SK-N-SH treated with all-trans-retinoic acid at 6 μM for 48 hours (cell line): ENCODE measurements at regions not wholly inside any gene's neighbourhood (a gene's known extent, or its start where the extent isn't known, plus 50 kb on each side); places are given as distances from the start of the nearest gene placed in this dataset.

Experiments used
- BACH2 ChIP-seq: fragments of 250-450 bp; sonication (Bioruptor Pico); IDR thresholded peaks from 2 replicates; pipeline ENCODE4 v1.9.0; 2021; ENCODE audit warnings: mild to moderate bottlenecking, borderline replicate concordance
- PATZ1 ChIP-seq: fragments of 250-450 bp; sonication (Bioruptor Pico); IDR thresholded peaks from 2 replicates; pipeline ENCODE4 v1.8.0; 2020; ENCODE audit warnings: mild to moderate bottlenecking, moderate library complexity, borderline replicate concordance
- TOX ChIP-seq: fragments of 250-450 bp; sonication (Bioruptor Pico); IDR thresholded peaks from 2 replicates; pipeline ENCODE4 v1.8.0; 2021; ENCODE audit warnings: mild to moderate bottlenecking, moderate library complexity, borderline replicate concordance

GRCh38 chr18:67217551-67218166 lies 298.9 kb downstream of the DSEL start:
- TF ChIP-seq BACH2 (CRISPR knock-in tag) (no peak), PATZ1 (CRISPR knock-in tag) (no peak), TOX (CRISPR knock-in tag) (no peak)
